PC-9 (cell line): ENCODE measurements at regions not wholly inside any gene's neighbourhood (a gene's known extent, or its start where the extent isn't known, plus 50 kb on each side); places are given as distances from the start of the nearest gene placed in this dataset.
"Not testable (repeated sequence)": the region's sequence is repeated elsewhere in the genome, so short reads cannot be mapped to it uniquely, and the experiment has no call there.

Source experiments
- EZH2 ChIP-seq: fragments of 200-600 bp; sonication (generic); IDR thresholded peaks from 2 replicates; pipeline ENCODE4 v1.8.0; 2017; ENCODE audit warnings: antibody characterized with exemption, low read depth
- TF ChIP-seq, protein P1 (sequence below): fragments of 200-600 bp; sonication (generic); conservative IDR thresholded peaks from 2 replicates; pipeline ENCODE4 v1.6.1; 2017; ENCODE audit warnings: mixed run types, antibody characterized with exemption, mild to moderate bottlenecking, moderate library complexity

DNA sequence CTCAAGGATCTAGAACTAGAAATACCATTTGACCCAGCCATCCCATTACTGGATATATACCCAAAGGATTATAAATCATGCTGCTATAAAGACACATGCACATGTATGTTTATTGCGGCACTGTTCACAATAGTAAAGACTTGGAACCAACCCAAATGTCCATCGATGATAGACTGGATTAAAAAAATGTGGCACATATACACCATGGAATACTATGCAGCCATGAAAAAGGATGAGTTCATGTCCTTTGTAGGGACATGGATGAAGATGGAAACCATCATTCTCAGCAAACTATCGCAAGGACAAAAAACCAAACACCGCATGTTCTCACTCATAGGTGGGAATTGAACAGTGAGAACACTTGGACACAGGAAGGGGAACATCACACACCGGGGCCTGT is 80.7 kb upstream of the FOXN2 start:
- TF ChIP-seq EZH2 = not testable (repeated sequence)
- TF ChIP-seq, protein P1, sequence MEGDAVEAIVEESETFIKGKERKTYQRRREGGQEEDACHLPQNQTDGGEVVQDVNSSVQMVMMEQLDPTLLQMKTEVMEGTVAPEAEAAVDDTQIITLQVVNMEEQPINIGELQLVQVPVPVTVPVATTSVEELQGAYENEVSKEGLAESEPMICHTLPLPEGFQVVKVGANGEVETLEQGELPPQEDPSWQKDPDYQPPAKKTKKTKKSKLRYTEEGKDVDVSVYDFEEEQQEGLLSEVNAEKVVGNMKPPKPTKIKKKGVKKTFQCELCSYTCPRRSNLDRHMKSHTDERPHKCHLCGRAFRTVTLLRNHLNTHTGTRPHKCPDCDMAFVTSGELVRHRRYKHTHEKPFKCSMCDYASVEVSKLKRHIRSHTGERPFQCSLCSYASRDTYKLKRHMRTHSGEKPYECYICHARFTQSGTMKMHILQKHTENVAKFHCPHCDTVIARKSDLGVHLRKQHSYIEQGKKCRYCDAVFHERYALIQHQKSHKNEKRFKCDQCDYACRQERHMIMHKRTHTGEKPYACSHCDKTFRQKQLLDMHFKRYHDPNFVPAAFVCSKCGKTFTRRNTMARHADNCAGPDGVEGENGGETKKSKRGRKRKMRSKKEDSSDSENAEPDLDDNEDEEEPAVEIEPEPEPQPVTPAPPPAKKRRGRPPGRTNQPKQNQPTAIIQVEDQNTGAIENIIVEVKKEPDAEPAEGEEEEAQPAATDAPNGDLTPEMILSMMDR = not testable (repeated sequence)
